HEK293T (cell line): ENCODE measurements at regions not wholly inside any gene's neighbourhood (a gene's known extent, or its start where the extent isn't known, plus 50 kb on each side); places are given as distances from the start of the nearest gene placed in this dataset.

Source experiments
- ELF4 ChIP-seq: fragments of 450-650 bp; IDR thresholded peaks from 2 replicates; pipeline ENCODE4 v1.6.1; 2017; ENCODE audit warnings: antibody characterized with exemption
- HDGF ChIP-seq: fragments of 450-650 bp; IDR thresholded peaks from 2 replicates; pipeline ENCODE4 v1.6.1; 2017; ENCODE audit warnings: antibody characterized with exemption, borderline replicate concordance
- SP1 ChIP-seq: fragments of 450-650 bp; IDR thresholded peaks from 2 replicates; pipeline ENCODE4 v1.6.1; 2017

DNA sequence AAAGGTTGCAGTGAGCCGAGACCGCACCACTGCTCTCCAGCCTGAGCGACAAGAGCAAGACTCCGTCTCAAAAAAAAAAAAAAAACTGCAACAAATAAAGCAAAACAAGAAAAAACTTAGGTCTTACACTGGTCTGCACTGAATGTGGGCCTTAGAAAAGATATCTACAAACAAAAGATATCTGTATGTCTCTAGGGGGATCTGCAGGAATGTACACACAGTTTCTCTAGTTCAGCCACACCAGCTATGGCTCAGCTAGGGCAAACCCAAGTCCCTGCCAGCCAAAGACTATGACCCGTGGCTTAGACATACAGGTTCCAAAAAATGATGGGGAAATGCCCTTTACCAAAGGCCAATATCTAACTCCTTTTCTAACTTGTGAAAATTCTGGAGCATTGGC lies 202.4 kb upstream of the KAZN start:
- TF ChIP-seq ELF4 (no peak), HDGF (no peak), SP1 (no peak)
